ENCODE measurements at regions not wholly inside any gene's neighbourhood (a gene's known extent, or its start where the extent isn't known, plus 50 kb on each side); places are given as distances from the start of the nearest gene placed in this dataset.

DNA sequence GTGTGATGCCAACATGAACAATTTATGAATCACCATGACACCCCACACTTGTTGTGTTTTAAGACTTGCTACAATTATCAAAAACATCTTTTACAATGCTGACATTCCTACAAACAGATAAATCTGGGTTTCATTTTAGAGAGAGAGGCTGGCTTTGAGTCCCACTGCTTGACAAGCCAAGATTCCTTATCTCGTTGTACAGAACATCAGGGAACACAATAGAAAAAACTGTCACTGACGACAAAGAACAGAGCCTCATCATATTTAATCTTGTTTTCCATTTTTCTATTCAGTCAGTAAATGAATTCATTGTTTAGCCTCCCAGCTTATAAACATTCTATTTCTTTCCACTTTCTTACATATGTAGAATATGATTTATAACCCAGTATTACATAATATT, 461.6 kb upstream of the VSTM2A start:
- no peak overlapping the region for H3K9ac ChIP-seq (ENCODE audit: insufficient read depth, low read depth, low read length)
- BruUV-seq (replicated peaks): no TSS peak
- no peak overlapping the region for H2AFZ ChIP-seq (ENCODE audit: low read length)
- H3K36me3 ChIP-seq (replicated peaks in 1 of 2; ENCODE audit: control insufficient read depth in 1 of 2, insufficient read depth in 2 of 2, low read length in 2 of 2): no peaks in the 10 kb centered on the region
- intact Hi-C loops (cut with micrococcal nuclease; ENCODE audit: unreplicated experiment) (no loop called here), in situ Hi-C loops (cut with HindIII; ENCODE audit: extremely low pct_ligation_motif_present, low pct_unique_long_range_greater_than_20kb) (no loop called here)
- H3K4me1 ChIP-seq (ENCODE audit: insufficient read depth, low read length): no peaks in the 10 kb centered on the region
- H3K9me3 ChIP-seq (ENCODE audit: low read length): peaks cover 57% of the 10 kb centered on the region
- H3K4me2 ChIP-seq (ENCODE audit: low read depth, low read length): no peak overlapping the region
- no peaks in the 10 kb centered on the region for H4K20me1 ChIP-seq (ENCODE audit: insufficient read depth, low read length)
- 3% methylated on average over 2 of the region's 2 CpGs for WGBS (ENCODE audit: low lambda C conversion rate)
- no peak for DNase-seq (ENCODE audit: low spot score)
- no peak for TF ChIP-seq PHF20 (CRISPR knock-in tag; IDR thresholded peaks at IDR 0.05)
- TF ChIP-seq ZNF567 (CRISPR knock-in tag; IDR thresholded peaks at IDR 0.05; ENCODE audit: borderline replicate concordance): no peak
- TF ChIP-seq ZNF816 (CRISPR knock-in tag; IDR thresholded peaks at IDR 0.05; ENCODE audit: borderline replicate concordance): no peak
- TF ChIP-seq ZNF850 (CRISPR knock-in tag; conservative IDR thresholded peaks at IDR 0.05): no peak
- TF ChIP-seq, protein P1, sequence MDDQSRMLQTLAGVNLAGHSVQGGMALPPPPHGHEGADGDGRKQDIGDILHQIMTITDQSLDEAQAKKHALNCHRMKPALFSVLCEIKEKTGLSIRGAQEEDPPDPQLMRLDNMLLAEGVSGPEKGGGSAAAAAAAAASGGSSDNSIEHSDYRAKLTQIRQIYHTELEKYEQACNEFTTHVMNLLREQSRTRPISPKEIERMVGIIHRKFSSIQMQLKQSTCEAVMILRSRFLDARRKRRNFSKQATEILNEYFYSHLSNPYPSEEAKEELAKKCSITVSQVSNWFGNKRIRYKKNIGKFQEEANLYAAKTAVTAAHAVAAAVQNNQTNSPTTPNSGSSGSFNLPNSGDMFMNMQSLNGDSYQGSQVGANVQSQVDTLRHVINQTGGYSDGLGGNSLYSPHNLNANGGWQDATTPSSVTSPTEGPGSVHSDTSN (CRISPR knock-in tag; IDR thresholded peaks at IDR 0.05; ENCODE audit: borderline replicate concordance): no peak
- no peak for TF ChIP-seq NCOA2 (CRISPR knock-in tag; IDR thresholded peaks at IDR 0.05)
- TF ChIP-seq TERF1 (CRISPR knock-in tag; IDR thresholded peaks at IDR 0.05): no peak
- no peak for TF ChIP-seq GMEB1 (CRISPR knock-in tag; IDR thresholded peaks at IDR 0.05; ENCODE audit: borderline replicate concordance)
- no peak for TF ChIP-seq GMEB2 (CRISPR knock-in tag; IDR thresholded peaks at IDR 0.05; ENCODE audit: low read depth)
- TF ChIP-seq, protein P2, sequence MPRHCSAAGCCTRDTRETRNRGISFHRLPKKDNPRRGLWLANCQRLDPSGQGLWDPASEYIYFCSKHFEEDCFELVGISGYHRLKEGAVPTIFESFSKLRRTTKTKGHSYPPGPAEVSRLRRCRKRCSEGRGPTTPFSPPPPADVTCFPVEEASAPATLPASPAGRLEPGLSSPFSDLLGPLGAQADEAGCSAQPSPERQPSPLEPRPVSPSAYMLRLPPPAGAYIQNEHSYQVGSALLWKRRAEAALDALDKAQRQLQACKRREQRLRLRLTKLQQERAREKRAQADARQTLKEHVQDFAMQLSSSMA (CRISPR knock-in tag; IDR thresholded peaks at IDR 0.05): no peak
- TF ChIP-seq RNF2 (conservative IDR thresholded peaks at IDR 0.05; ENCODE audit: low read depth): no peak
- no peak for TF ChIP-seq DNMT3B (CRISPR knock-in tag; conservative IDR thresholded peaks at IDR 0.05)
- no peak for TF ChIP-seq ZNF431 (CRISPR knock-in tag; IDR thresholded peaks at IDR 0.05; ENCODE audit: borderline replicate concordance, low read depth)
- no peak for TF ChIP-seq ZNF782 (CRISPR knock-in tag; IDR thresholded peaks at IDR 0.05; ENCODE audit: borderline replicate concordance)
- no peak for TF ChIP-seq AHR (CRISPR knock-in tag; IDR thresholded peaks at IDR 0.05)
- TF ChIP-seq ZNF562 (CRISPR knock-in tag; IDR thresholded peaks at IDR 0.05; ENCODE audit: borderline replicate concordance): no peak
- ATAC-seq: no peak
- CTCF ChIA-PET (ENCODE audit: low intra/inter-chr PET ratio, low total read pairs): no interaction called here
- H3K4me3 ChIP-seq (replicated peaks in 1 of 3; ENCODE audit: insufficient read depth in 1 of 3, low read depth in 2 of 3, low read length in 3 of 3): no peak overlapping the region
- POLR2A ChIA-PET: no interaction called here
- no peaks in the 10 kb centered on the region for H3K27me3 ChIP-seq (ENCODE audit: control insufficient read depth in 1 of 2, insufficient read depth in 2 of 2, low read length in 2 of 2)
- H3K27ac ChIP-seq (ENCODE audit: extremely low read length, insufficient read depth, low read length): no peak overlapping the region
- FAIRE-seq: no peak
- no peaks in the 10 kb centered on the region for H3K79me2 ChIP-seq (ENCODE audit: insufficient read depth, low read length)
